ENCODE measurements at regions not wholly inside any gene's neighbourhood (a gene's known extent, or its start where the extent isn't known, plus 50 kb on each side); places are given as distances from the start of the nearest gene placed in this dataset.

- DNase-seq, result no peak
- Histone ChIP-seq H3K9me3 (ENCODE audit: control extremely low read depth in 1 of 5, control insufficient read depth in 4 of 5, insufficient read depth in 2 of 5, low read depth in 1 of 5, low read length in 4 of 5) (peaks cover 1 to 25% (median 12%) of the 10 kb centered on the region in 5 experiments), H3K27ac (ENCODE audit: insufficient read depth in 1 of 2, low read depth in 1 of 2, low read length in 2 of 2, poor library complexity in 1 of 2, severe bottlenecking in 2 of 2) (no peak overlapping the region), H3K36me3 (ENCODE audit: control insufficient read depth in 4 of 4, insufficient read depth in 4 of 4, low read length in 3 of 4) (no peaks in the 10 kb centered on the region), H3K4me1 (ENCODE audit: control extremely low read depth in 1 of 4, control insufficient read depth in 4 of 4, insufficient read depth in 4 of 4, low read length in 3 of 4) (no peaks in the 10 kb centered on the region), H3K27me3 (replicated peaks in 2 of 5; ENCODE audit: control insufficient read depth in 4 of 5, insufficient read depth in 5 of 5, low read length in 4 of 5) (no peaks in the 10 kb centered on the region), H3K4me3 (ENCODE audit: control insufficient read depth in 1 of 7, extremely low read depth in 1 of 7, insufficient read depth in 4 of 7, low read depth in 2 of 7, low read length in 6 of 7) (no peak overlapping the region)
- CTCF ChIA-PET, result no interaction called here
- POLR2A ChIA-PET, result no interaction called here
- WGBS (ENCODE audit: insufficient coverage), result 20% methylated on average over 1 of the region's 5 CpGs
Observed at GRCh38 chr19:56988299-56988698, 131.5 kb upstream of the USP29 start.

GRCh38 chr19:56991912-56992311, 127.9 kb upstream of the USP29 start:
- Histone ChIP-seq H3K9me3 (ENCODE audit: control extremely low read depth in 1 of 5, control insufficient read depth in 4 of 5, insufficient read depth in 2 of 5, low read depth in 1 of 5, low read length in 4 of 5) (peaks cover 1 to 23% (median 16%) of the 10 kb centered on the region in 5 experiments), H3K27me3 (replicated peaks in 2 of 5; ENCODE audit: control insufficient read depth in 4 of 5, insufficient read depth in 5 of 5, low read length in 4 of 5) (no peaks in the 10 kb centered on the region), H3K36me3 (ENCODE audit: control insufficient read depth in 4 of 4, insufficient read depth in 4 of 4, low read length in 3 of 4) (no peaks in the 10 kb centered on the region), H3K4me3 (ENCODE audit: control insufficient read depth in 1 of 7, extremely low read depth in 1 of 7, insufficient read depth in 4 of 7, low read depth in 2 of 7, low read length in 6 of 7) (no peak overlapping the region), H3K4me1 (ENCODE audit: control extremely low read depth in 1 of 4, control insufficient read depth in 4 of 4, insufficient read depth in 4 of 4, low read length in 3 of 4) (no peaks in the 10 kb centered on the region), H3K27ac (ENCODE audit: insufficient read depth in 1 of 2, low read depth in 1 of 2, low read length in 2 of 2, poor library complexity in 1 of 2, severe bottlenecking in 2 of 2) (no peak overlapping the region)
- ChIA-PET POLR2A (no interaction called here), CTCF (no interaction called here)
- DNase-seq, result no peak
- WGBS (ENCODE audit: insufficient coverage), result 87% methylated on average over 7 of the region's 7 CpGs

- H3K36me3 ChIP-seq (ENCODE audit: control insufficient read depth in 4 of 4, insufficient read depth in 4 of 4, low read length in 3 of 4), result no peaks in the 10 kb centered on the region
- no peaks in the 10 kb centered on the region for H3K27me3 ChIP-seq (replicated peaks in 2 of 5; ENCODE audit: control insufficient read depth in 4 of 5, insufficient read depth in 5 of 5, low read length in 4 of 5)
- H3K9me3 ChIP-seq (ENCODE audit: control extremely low read depth in 1 of 5, control insufficient read depth in 4 of 5, insufficient read depth in 2 of 5, low read depth in 1 of 5, low read length in 4 of 5), result peaks cover 1 to 22% (median 16%) of the 10 kb centered on the region in 5 experiments
- ChIA-PET POLR2A (no interaction called here), CTCF (no interaction called here)
- no peak overlapping the region for H3K27ac ChIP-seq (ENCODE audit: insufficient read depth in 1 of 2, low read depth in 1 of 2, low read length in 2 of 2, poor library complexity in 1 of 2, severe bottlenecking in 2 of 2)
- 85% methylated on average over 8 of the region's 8 CpGs for WGBS (ENCODE audit: insufficient coverage)
- H3K4me3 ChIP-seq (ENCODE audit: control insufficient read depth in 1 of 7, extremely low read depth in 1 of 7, insufficient read depth in 4 of 7, low read depth in 2 of 7, low read length in 6 of 7), result no peak overlapping the region
- H3K4me1 ChIP-seq (ENCODE audit: control extremely low read depth in 1 of 4, control insufficient read depth in 4 of 4, insufficient read depth in 4 of 4, low read length in 3 of 4), result no peaks in the 10 kb centered on the region
- no peak for DNase-seq
Observed at GRCh38 chr19:56993851-56994250, 125.9 kb upstream of the USP29 start.

GRCh38 chr19:56994251-56995017, 125.4 kb upstream of the USP29 start:
- no peak overlapping the region for H3K4me3 ChIP-seq (ENCODE audit: control insufficient read depth in 1 of 7, extremely low read depth in 1 of 7, insufficient read depth in 4 of 7, low read depth in 2 of 7, low read length in 6 of 7)
- H3K9me3 ChIP-seq (ENCODE audit: control extremely low read depth in 1 of 5, control insufficient read depth in 4 of 5, insufficient read depth in 2 of 5, low read depth in 1 of 5, low read length in 4 of 5), result peaks cover 1 to 22% (median 15%) of the 10 kb centered on the region in 5 experiments
- no peak for DNase-seq
- no peaks in the 10 kb centered on the region for H3K36me3 ChIP-seq (ENCODE audit: control insufficient read depth in 4 of 4, insufficient read depth in 4 of 4, low read length in 3 of 4)
- WGBS (ENCODE audit: insufficient coverage), result 76% methylated on average over 17 of the region's 23 CpGs
- CTCF ChIA-PET, result no interaction called here
- H3K27ac ChIP-seq (ENCODE audit: insufficient read depth in 1 of 2, low read depth in 1 of 2, low read length in 2 of 2, poor library complexity in 1 of 2, severe bottlenecking in 2 of 2), result no peak overlapping the region
- H3K4me1 ChIP-seq (ENCODE audit: control extremely low read depth in 1 of 4, control insufficient read depth in 4 of 4, insufficient read depth in 4 of 4, low read length in 3 of 4), result no peaks in the 10 kb centered on the region
- no peaks in the 10 kb centered on the region for H3K27me3 ChIP-seq (replicated peaks in 2 of 5; ENCODE audit: control insufficient read depth in 4 of 5, insufficient read depth in 5 of 5, low read length in 4 of 5)
- POLR2A ChIA-PET, result no interaction called here

- CTCF ChIA-PET, result no interaction called here
- POLR2A ChIA-PET, result no interaction called here
- no peak overlapping the region for H3K27ac ChIP-seq (ENCODE audit: insufficient read depth in 1 of 2, low read depth in 1 of 2, low read length in 2 of 2, poor library complexity in 1 of 2, severe bottlenecking in 2 of 2)
- no peak overlapping the region for H3K4me3 ChIP-seq (ENCODE audit: control insufficient read depth in 1 of 7, extremely low read depth in 1 of 7, insufficient read depth in 4 of 7, low read depth in 2 of 7, low read length in 6 of 7)
- no peaks in the 10 kb centered on the region for H3K27me3 ChIP-seq (replicated peaks in 2 of 5; ENCODE audit: control insufficient read depth in 4 of 5, insufficient read depth in 5 of 5, low read length in 4 of 5)
- no peaks in the 10 kb centered on the region for H3K4me1 ChIP-seq (ENCODE audit: control extremely low read depth in 1 of 4, control insufficient read depth in 4 of 4, insufficient read depth in 4 of 4, low read length in 3 of 4)
- 61% methylated on average over 8 of the region's 9 CpGs for WGBS (ENCODE audit: insufficient coverage)
- H3K9me3 ChIP-seq (ENCODE audit: control extremely low read depth in 1 of 5, control insufficient read depth in 4 of 5, insufficient read depth in 2 of 5, low read depth in 1 of 5, low read length in 4 of 5), result peaks cover 1 to 19% (median 10%) of the 10 kb centered on the region in 5 experiments
- DNase-seq, result no peak
- H3K36me3 ChIP-seq (ENCODE audit: control insufficient read depth in 4 of 4, insufficient read depth in 4 of 4, low read length in 3 of 4), result no peaks in the 10 kb centered on the region
Observed at GRCh38 chr19:56995303-56995702, 124.5 kb upstream of the USP29 start.

GRCh38 chr19:57002195-57002601, 117.6 kb upstream of the USP29 start:
- Histone ChIP-seq H3K36me3 (ENCODE audit: control insufficient read depth in 4 of 4, insufficient read depth in 4 of 4, low read length in 3 of 4) (no peaks in the 10 kb centered on the region), H3K27ac (ENCODE audit: insufficient read depth in 1 of 2, low read depth in 1 of 2, low read length in 2 of 2, poor library complexity in 1 of 2, severe bottlenecking in 2 of 2) (no peak overlapping the region), H3K9me3 (ENCODE audit: control extremely low read depth in 1 of 5, control insufficient read depth in 4 of 5, insufficient read depth in 2 of 5, low read depth in 1 of 5, low read length in 4 of 5) (peaks cover 0 to 30% (median 10%) of the 10 kb centered on the region in 5 experiments), H3K4me1 (ENCODE audit: control extremely low read depth in 1 of 4, control insufficient read depth in 4 of 4, insufficient read depth in 4 of 4, low read length in 3 of 4) (no peaks in the 10 kb centered on the region), H3K4me3 (ENCODE audit: control insufficient read depth in 1 of 7, extremely low read depth in 1 of 7, insufficient read depth in 4 of 7, low read depth in 2 of 7, low read length in 6 of 7) (no peak overlapping the region), H3K27me3 (replicated peaks in 2 of 5; ENCODE audit: control insufficient read depth in 4 of 5, insufficient read depth in 5 of 5, low read length in 4 of 5) (no peaks in the 10 kb centered on the region)
- ChIA-PET CTCF (no interaction called here), POLR2A (no interaction called here)
- 76% methylated on average over 18 of the region's 19 CpGs for WGBS (ENCODE audit: insufficient coverage)
- DNase-seq, result no peak

- H3K9me3 ChIP-seq (ENCODE audit: control extremely low read depth in 1 of 5, control insufficient read depth in 4 of 5, insufficient read depth in 2 of 5, low read depth in 1 of 5, low read length in 4 of 5), result peaks cover 0 to 33% (median 10%) of the 10 kb centered on the region in 5 experiments
- WGBS (ENCODE audit: insufficient coverage), result 89% methylated on average over 15 of the region's 15 CpGs
- DNase-seq, result no peak
- ChIA-PET POLR2A (no interaction called here), CTCF (no interaction called here)
- H3K4me3 ChIP-seq (ENCODE audit: control insufficient read depth in 1 of 7, extremely low read depth in 1 of 7, insufficient read depth in 4 of 7, low read depth in 2 of 7, low read length in 6 of 7), result no peak overlapping the region
- H3K4me1 ChIP-seq (ENCODE audit: control extremely low read depth in 1 of 4, control insufficient read depth in 4 of 4, insufficient read depth in 4 of 4, low read length in 3 of 4), result no peaks in the 10 kb centered on the region
- no peak overlapping the region for H3K27ac ChIP-seq (ENCODE audit: insufficient read depth in 1 of 2, low read depth in 1 of 2, low read length in 2 of 2, poor library complexity in 1 of 2, severe bottlenecking in 2 of 2)
- no peaks in the 10 kb centered on the region for H3K27me3 ChIP-seq (replicated peaks in 2 of 5; ENCODE audit: control insufficient read depth in 4 of 5, insufficient read depth in 5 of 5, low read length in 4 of 5)
- H3K36me3 ChIP-seq (ENCODE audit: control insufficient read depth in 4 of 4, insufficient read depth in 4 of 4, low read length in 3 of 4), result no peaks in the 10 kb centered on the region
Observed at GRCh38 chr19:57002710-57003109, 117.1 kb upstream of the USP29 start.

Measured in common myeloid progenitor, CD34-positive (primary cell).